ENCODE measurements at regions not wholly inside any gene's neighbourhood (a gene's known extent, or its start where the extent isn't known, plus 50 kb on each side); places are given as distances from the start of the nearest gene placed in this dataset.

DNA sequence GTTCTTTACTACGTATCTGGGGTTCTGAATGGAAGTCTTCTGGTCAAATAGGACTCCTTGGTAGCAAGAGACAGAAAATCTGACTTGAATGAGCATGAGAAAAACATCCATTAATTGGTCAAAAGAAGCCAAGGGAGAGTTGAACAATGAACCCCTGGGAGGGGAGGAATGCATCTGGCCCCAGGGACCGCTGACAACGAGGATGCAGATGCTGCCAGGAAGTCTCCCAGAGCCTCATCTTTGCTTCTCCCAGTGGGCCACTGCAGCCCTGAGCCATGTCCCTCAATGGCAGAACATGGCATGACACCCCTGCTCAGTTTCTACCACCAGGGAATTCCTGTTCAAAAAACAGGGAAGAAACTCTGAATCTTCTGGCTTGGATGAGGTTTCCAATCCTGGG lies 50.5 kb upstream of the ICE1 start (continued):
- TF ChIP-seq, protein P1, sequence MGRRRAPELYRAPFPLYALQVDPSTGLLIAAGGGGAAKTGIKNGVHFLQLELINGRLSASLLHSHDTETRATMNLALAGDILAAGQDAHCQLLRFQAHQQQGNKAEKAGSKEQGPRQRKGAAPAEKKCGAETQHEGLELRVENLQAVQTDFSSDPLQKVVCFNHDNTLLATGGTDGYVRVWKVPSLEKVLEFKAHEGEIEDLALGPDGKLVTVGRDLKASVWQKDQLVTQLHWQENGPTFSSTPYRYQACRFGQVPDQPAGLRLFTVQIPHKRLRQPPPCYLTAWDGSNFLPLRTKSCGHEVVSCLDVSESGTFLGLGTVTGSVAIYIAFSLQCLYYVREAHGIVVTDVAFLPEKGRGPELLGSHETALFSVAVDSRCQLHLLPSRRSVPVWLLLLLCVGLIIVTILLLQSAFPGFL (CRISPR knock-in tag; IDR thresholded peaks at IDR 0.05; ENCODE audit: borderline replicate concordance) = no peak

- no peak for ATAC-seq
- DNase-seq (ENCODE audit: low spot score) = no peak
- Mint-ChIP-seq H3K9me3 (peaks cover 34% of the 10 kb centered on the region), H3K27me3 (ENCODE audit: low read depth) (peaks cover 7% of the 10 kb centered on the region), H3K4me1 (peaks cover 20% of the 10 kb centered on the region), H3K4me3 (no peak overlapping the region), H3K27ac (no peak overlapping the region), H3K36me3 (peaks cover 13% of the 10 kb centered on the region)
- POLR2A ChIA-PET = no interaction called here
- CTCF ChIA-PET = no interaction called here
- no peak for TF ChIP-seq ZNF396 (CRISPR knock-in tag; IDR thresholded peaks at IDR 0.05; ENCODE audit: borderline replicate concordance)
- TF ChIP-seq ZNF138 (CRISPR knock-in tag; conservative IDR thresholded peaks at IDR 0.05) = no peak
- no peak for TF ChIP-seq ESRRA (CRISPR knock-in tag; IDR thresholded peaks at IDR 0.05; ENCODE audit: borderline replicate concordance)
- TF ChIP-seq NFATC4 (CRISPR knock-in tag; IDR thresholded peaks at IDR 0.05) = no peak
- TF ChIP-seq SP1 (CRISPR knock-in tag; conservative IDR thresholded peaks at IDR 0.05) = no peak
- TF ChIP-seq, protein P2, sequence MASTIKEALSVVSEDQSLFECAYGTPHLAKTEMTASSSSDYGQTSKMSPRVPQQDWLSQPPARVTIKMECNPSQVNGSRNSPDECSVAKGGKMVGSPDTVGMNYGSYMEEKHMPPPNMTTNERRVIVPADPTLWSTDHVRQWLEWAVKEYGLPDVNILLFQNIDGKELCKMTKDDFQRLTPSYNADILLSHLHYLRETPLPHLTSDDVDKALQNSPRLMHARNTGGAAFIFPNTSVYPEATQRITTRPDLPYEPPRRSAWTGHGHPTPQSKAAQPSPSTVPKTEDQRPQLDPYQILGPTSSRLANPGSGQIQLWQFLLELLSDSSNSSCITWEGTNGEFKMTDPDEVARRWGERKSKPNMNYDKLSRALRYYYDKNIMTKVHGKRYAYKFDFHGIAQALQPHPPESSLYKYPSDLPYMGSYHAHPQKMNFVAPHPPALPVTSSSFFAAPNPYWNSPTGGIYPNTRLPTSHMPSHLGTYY (CRISPR knock-in tag; IDR thresholded peaks at IDR 0.05) = no peak
- TF ChIP-seq JAZF1 (CRISPR knock-in tag; IDR thresholded peaks at IDR 0.05) = no peak
- TF ChIP-seq NR2C2 (CRISPR knock-in tag; IDR thresholded peaks at IDR 0.05) = no peak
- no peak for TF ChIP-seq ZNF232 (CRISPR knock-in tag; IDR thresholded peaks at IDR 0.05)
- TF ChIP-seq ZNF423 (CRISPR knock-in tag; IDR thresholded peaks at IDR 0.05) = no peak
- TF ChIP-seq ZNF317 (CRISPR knock-in tag; IDR thresholded peaks at IDR 0.05; ENCODE audit: borderline replicate concordance, low read depth) = no peak
- no peak for TF ChIP-seq USF1 (CRISPR knock-in tag; IDR thresholded peaks at IDR 0.05)
- no peak for TF ChIP-seq TCF7 (CRISPR knock-in tag; IDR thresholded peaks at IDR 0.05; ENCODE audit: low read depth)
- TF ChIP-seq FOXP4 (CRISPR knock-in tag; IDR thresholded peaks at IDR 0.05) = no peak
- TF ChIP-seq, protein P3, sequence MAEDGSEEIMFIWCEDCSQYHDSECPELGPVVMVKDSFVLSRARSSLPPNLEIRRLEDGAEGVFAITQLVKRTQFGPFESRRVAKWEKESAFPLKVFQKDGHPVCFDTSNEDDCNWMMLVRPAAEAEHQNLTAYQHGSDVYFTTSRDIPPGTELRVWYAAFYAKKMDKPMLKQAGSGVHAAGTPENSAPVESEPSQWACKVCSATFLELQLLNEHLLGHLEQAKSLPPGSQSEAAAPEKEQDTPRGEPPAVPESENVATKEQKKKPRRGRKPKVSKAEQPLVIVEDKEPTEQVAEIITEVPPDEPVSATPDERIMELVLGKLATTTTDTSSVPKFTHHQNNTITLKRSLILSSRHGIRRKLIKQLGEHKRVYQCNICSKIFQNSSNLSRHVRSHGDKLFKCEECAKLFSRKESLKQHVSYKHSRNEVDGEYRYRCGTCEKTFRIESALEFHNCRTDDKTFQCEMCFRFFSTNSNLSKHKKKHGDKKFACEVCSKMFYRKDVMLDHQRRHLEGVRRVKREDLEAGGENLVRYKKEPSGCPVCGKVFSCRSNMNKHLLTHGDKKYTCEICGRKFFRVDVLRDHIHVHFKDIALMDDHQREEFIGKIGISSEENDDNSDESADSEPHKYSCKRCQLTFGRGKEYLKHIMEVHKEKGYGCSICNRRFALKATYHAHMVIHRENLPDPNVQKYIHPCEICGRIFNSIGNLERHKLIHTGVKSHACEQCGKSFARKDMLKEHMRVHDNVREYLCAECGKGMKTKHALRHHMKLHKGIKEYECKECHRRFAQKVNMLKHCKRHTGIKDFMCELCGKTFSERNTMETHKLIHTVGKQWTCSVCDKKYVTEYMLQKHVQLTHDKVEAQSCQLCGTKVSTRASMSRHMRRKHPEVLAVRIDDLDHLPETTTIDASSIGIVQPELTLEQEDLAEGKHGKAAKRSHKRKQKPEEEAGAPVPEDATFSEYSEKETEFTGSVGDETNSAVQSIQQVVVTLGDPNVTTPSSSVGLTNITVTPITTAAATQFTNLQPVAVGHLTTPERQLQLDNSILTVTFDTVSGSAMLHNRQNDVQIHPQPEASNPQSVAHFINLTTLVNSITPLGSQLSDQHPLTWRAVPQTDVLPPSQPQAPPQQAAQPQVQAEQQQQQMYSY (CRISPR knock-in tag; IDR thresholded peaks at IDR 0.05) = no peak
- no peak for TF ChIP-seq MLX (CRISPR knock-in tag; IDR thresholded peaks at IDR 0.05)
- no peak for TF ChIP-seq TP53 (CRISPR knock-in tag; IDR thresholded peaks at IDR 0.05)
- TF ChIP-seq, protein P4, sequence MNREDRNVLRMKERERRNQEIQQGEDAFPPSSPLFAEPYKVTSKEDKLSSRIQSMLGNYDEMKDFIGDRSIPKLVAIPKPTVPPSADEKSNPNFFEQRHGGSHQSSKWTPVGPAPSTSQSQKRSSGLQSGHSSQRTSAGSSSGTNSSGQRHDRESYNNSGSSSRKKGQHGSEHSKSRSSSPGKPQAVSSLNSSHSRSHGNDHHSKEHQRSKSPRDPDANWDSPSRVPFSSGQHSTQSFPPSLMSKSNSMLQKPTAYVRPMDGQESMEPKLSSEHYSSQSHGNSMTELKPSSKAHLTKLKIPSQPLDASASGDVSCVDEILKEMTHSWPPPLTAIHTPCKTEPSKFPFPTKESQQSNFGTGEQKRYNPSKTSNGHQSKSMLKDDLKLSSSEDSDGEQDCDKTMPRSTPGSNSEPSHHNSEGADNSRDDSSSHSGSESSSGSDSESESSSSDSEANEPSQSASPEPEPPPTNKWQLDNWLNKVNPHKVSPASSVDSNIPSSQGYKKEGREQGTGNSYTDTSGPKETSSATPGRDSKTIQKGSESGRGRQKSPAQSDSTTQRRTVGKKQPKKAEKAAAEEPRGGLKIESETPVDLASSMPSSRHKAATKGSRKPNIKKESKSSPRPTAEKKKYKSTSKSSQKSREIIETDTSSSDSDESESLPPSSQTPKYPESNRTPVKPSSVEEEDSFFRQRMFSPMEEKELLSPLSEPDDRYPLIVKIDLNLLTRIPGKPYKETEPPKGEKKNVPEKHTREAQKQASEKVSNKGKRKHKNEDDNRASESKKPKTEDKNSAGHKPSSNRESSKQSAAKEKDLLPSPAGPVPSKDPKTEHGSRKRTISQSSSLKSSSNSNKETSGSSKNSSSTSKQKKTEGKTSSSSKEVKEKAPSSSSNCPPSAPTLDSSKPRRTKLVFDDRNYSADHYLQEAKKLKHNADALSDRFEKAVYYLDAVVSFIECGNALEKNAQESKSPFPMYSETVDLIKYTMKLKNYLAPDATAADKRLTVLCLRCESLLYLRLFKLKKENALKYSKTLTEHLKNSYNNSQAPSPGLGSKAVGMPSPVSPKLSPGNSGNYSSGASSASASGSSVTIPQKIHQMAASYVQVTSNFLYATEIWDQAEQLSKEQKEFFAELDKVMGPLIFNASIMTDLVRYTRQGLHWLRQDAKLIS (CRISPR knock-in tag; IDR thresholded peaks at IDR 0.05; ENCODE audit: borderline replicate concordance) = no peak
- TF ChIP-seq ZNF263 (CRISPR knock-in tag; IDR thresholded peaks at IDR 0.05; ENCODE audit: low read depth) = no peak
- TF ChIP-seq, protein P5, sequence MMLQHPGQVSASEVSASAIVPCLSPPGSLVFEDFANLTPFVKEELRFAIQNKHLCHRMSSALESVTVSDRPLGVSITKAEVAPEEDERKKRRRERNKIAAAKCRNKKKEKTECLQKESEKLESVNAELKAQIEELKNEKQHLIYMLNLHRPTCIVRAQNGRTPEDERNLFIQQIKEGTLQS (CRISPR knock-in tag; conservative IDR thresholded peaks at IDR 0.05) = no peak
Measured at GRCh38 chr5:5372511-5372910, 50.0 kb upstream of the ICE1 start.

All from WTC11 (cell line).